NOMO-1 treated with dmso at 0.1 percent for 144 hours (cell line): ENCODE measurements at regions not wholly inside any gene's neighbourhood (a gene's known extent, or its start where the extent isn't known, plus 50 kb on each side); places are given as distances from the start of the nearest gene placed in this dataset.
"Not testable (repeated sequence)": the region's sequence is repeated elsewhere in the genome, so short reads cannot be mapped to it uniquely, and the experiment has no call there.

Source experiments
- DNase-seq: peaks from one replicate; lab custom pipeline; 2025; ENCODE audit not compliant: unreplicated experiment; lab: John Stamatoyannopoulos, UW

DNA sequence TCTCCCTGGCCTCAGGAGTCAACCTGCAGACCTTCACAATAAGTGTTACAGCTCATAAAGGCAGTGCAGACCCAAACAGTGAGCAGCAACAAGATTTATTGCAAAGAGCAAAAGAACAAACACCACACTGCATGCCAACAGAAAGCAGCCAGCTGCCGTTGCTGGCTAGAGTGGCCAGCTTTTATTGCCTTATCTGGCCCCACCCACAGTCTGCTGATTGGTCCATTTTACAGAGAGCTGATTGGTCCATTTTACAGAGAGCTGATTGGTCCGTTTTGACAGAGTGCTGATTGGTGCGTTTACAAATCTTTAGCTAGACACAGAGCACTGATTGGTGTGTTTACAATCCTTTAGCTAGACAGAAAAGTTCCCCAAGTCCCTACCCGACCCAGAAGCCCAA is 885.9 kb upstream of the SPRY2 start:
- not testable (repeated sequence) for DNase-seq

DNA sequence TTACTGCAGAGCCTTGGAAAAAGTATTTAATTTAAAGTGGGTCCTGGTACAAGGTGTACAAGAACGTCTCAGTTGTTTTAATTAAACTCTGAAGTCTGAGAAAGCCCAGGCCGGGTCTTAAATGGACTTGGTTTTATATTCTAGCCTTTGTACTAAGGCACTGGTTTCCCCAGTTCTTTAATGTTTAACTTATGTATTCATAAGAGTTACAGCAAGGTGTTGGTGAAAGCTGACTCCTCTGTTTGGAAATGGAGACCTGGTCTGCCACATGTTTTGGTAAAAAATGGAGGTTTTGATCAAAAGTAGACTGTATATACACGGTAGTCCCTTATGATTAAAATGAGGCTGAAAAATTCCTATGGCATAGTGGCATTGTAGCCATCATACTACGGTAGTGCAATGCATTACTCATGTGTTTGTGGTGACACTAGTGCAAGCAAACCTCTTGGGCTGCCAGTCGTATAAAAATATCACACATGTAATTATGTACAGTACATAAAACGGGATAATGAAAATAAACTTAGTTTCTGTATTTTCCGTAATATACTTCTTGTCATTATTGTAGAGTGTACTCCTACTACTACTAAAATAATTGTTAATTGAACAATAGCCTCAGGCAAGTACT is 883.4 kb upstream of the SPRY2 start:
- no peak for DNase-seq

DNA sequence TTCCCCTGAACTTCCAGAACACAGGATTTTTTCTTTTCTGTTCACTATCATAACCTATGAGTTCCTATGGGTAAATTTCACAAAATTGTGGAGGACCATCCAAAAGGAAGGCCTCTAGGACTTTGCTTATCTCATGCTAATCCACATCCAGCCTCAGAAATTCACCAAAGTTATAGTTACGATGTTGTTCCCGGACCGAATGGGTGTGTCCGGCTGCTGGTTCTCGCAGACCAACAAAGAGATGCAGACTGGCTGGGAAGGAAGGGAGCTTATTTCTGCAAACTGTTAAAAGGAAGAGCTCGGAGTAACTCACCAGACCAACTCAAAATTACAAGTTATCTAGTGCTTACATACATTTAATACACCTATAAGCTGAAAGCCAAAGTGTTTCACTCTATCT is 882.9 kb upstream of the SPRY2 start:
- DNase-seq: no peak

DNA sequence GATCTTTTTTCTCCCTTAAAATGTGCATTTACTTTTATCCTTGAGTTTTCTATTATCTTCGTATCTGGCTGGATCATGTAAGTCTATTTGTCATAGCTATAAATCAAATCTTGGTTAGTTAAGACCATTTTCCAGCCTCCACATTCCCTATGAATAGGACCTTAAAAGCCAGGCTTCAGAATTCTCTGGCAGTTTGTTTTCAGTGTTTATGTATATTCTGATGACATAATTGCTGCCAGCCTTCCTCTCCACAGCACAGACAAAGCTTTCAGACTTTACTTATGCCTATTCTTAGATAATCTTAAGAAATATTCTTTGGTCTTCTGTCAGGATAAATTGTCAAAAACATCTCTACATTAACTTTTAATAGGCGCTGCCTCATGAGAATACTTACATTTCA is 870.8 kb upstream of the SPRY2 start:
- DNase-seq: no peak

DNA sequence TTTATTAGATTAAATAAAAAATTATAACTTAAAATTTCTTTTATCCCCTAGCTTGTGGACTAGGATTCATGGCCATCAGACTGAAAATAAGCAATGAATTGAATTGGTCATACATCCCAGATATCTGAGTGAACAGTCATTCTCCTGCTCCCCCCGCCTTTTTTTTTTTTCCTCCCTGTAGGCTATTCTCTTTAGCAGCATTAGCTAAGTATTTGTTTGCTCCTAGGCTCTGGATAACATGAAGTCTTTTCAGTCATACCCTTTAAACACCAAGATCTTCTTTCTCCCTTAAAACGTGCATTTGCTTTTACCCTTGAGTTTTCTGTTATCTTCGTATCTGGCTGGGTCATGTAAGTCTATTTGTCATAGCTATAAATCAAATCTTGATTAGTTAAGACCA is 866.7 kb upstream of the SPRY2 start:
- no peak for DNase-seq

DNA sequence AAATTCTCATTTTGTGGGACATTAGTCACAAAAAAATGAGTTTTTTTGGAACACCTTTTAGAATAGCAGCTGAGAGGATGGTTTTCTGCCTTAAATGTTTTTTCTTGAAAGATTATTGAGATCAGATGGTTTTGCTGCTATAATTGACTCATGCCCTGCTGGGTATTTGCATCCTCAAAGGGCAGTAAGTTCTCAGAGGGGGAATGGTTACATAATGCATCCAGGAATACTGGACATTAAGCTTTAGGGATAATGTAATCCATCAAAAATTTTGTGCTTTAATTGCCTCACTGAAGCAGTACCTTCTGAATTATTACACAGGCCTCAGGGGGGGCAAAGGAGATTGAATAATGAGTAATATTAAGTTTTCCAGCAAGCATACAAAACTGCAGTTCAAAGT is 866.3 kb upstream of the SPRY2 start:
- no peak for DNase-seq

DNA sequence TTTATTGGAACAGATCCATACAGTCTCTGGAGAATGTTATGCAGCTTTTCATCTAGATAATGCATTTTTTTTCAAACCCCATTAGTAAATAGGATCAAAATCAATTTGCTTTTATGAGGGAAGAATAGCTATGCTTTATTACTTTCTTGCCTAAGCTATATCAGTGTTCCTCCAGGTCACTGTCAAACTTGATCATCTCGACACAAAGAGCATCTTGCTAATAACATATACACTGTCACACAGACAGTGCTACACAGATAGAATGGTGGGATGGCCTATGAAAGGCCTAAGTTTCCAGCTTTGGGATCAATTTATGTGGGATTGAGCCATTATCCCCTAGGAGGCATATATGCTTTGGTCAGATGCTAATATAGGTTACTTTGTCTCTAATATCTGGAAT is 862.9 kb upstream of the SPRY2 start:
- no peak for DNase-seq

DNA sequence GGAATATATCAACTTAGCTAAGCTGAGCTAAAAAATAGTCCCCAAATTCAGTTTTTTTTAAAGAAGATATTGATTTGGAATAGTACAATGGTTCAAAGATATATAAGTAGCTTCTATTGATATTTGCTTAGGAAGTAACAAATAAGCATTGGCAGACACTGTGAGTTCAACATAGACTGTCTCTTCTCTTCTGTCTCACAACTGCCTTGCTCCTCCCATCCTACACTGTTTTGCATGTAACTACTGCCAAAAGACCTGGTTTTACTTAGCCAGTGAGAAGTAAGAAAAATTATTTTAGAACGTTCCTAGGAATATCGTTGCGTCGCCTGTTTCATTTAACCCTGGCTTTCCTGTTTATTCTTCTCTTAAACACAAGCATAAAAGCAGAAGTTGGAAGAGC is 859.0 kb upstream of the SPRY2 start:
- DNase-seq: no peak

DNA sequence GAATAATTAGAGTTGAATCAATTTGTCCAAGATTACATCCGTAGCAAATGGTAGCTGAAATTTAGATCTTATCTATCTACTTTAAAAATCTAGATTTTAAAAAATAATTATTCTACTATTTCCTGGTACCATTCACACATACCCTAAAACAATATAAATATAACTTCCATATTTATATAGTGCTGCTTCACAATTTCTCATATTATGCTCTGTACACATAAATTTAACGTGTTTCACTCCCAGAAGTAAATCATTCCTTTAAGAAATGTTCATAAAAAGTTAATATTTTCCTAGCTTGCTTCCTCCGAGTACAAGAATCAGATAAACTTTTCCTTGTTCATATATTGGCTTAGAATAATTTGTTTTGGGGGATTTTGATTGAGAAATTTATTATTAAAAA is 857.0 kb upstream of the SPRY2 start:
- no peak for DNase-seq

DNA sequence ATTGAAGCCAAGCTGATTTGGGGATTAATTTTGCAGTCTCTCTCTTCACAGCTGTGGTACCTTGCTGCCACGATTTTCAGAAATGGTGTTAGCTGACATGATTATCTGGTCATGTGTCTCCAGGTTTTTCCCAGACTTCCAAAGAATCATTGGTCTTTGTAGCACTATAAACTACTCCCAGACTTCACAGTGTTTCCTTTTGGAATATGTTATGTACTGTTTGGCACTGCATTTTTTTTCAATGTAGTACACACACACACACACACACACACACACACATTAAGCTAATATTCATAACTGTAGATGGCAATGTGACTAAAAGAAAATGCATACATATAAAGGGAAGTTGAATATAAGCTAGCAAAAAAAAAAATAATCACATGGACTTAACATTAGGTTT is 856.6 kb upstream of the SPRY2 start:
- no peak for DNase-seq

DNA sequence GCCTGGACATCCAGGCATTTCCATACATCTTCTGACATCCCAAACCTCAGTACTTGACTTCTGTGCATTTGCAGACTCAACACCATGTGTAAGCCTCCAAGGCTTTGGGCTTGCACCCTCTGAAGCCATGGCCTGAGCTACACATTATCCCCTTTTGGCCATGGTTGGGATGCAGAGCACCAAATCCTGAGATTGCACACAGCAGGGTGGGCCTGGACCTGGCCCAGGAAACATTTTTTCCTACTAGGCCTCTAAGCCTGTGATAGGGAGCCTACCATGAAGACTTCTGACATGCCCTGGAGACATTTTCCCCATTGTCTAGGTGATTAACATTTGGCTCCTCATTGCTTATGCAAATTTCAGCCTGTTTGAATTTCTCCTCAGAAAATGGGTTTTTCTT is 853.4 kb upstream of the SPRY2 start:
- DNase-seq: no peak

DNA sequence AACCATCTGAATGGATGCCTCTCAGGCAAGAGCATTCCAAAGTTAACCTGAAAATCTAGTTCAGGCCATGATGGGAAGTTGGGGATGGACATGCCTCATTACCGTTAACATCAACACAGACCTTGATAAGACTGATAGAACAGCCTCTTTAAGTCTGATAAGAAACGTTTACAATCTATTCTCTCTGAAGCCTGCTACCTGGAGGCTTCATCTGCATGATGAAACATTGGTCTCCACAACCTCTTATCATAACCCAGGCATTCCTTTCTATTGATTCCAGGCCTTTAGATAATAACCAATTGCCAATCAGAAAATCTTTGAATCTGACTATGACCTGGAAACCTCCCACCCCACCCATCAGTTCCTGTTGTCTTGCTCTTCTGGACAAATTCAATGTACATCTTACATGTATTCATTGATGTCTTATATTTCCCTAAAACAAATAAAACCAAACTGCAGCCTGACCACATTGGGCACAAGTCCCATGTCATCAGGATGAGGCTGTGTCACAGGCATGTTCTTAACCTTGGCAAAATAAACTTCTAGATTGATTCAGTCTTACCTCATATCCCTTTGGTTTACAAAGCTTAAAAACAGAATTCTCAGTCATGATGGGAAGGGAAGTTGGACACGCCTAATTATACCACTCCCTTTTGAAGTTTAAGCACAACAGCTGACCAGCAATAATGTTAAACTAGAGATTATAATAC is 843.8 kb upstream of the SPRY2 start:
- no peak for DNase-seq

DNA sequence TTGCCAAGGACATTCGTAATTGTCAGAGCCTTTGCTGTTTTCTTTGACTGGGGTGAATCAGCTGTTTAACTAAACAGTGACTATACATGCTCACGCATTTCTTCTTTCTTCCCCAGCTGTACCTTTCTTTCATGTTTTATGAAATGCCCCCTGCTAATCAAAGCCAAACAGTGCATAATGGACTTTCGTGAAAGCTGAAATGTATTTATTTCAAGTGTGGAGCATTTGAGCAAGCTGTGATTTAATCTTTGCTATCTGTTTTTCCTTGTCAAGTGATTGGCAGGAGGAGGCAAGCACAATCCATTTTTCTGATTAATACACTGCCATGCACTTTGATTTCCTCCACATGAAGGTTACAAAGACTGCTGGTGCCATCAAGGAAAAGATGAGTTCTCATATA is 831.7 kb upstream of the SPRY2 start:
- DNase-seq: no peak

DNA sequence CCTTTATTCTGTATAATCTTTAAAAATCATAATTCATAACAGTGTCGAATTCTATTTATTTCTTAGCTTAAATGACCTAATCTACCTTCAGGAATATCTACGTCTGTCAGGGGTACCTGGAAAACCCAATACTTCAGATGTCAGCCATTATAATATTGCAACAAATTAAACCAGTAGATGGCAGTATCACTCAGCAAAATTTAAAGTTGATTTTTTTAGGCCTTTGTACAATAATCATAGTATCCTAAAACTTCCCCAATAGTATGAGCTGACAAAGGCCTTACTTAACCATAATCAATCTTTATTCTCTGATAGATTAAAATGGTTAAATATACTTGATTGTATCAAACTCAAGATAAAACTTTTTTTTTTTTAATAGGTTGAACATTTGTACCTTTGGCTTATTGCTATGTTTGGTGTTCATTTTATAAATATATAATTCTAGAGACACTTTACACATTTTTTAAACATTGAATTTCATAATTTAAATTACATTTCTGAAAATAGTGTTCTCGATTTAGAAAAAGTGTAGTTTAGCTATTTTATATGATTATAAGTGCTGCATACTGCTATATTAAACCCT is 830.2 kb upstream of the SPRY2 start:
- no peak for DNase-seq

DNA sequence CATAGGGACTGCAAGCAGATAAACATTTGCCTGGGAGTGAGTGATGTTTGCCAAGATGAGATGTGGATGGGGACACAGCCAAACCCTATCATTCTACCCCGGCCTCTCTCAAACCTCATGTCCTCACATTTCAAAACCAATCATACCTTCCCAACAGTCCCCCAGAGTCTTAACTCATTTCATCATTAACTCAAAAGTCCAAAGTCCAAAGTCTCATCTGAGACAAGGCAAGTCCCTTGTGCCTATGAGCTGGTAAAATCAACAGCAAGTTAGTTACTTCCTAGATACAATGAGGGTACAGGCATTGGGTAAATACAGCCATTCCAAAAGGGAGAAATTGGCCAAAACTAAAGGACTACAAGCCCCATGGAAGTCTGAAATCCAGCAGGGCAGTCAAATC is 822.9 kb upstream of the SPRY2 start:
- not testable (repeated sequence) for DNase-seq

DNA sequence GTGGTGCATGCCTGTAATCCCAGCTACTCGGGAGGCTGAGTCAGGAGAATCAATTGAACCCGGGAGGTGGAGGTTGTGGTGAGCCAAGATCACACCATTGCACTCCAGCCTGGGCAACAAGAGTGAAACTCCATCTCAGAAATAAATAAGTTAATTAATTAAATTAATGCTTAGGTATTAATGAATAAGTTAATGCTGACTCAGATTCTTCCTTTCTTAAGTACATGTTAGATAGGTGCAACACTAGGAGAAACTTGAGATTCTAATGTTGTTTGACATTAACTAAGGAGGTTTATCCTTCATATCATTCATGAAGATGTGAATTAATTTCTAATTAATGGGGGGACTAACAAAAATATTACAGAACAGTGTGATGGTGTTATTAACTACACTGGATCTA is 812.6 kb upstream of the SPRY2 start:
- no peak for DNase-seq

DNA sequence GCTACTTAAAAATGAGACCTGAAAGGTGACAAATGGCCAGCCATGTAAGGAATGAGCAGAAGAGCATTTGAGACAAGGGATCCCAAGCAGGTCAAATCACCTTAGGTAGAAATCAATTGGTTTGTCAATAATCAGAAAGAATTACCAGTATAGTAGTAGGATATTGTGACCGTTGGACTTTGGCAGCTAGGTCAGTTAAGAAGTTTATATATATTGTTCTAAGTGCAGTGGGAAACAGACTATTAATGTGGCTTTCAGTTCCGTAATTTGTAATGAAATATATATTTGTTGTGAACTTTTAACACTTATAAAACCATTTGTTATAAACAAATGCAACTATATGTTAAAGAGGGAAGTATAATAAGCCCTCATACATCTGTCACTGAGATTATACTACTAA is 807.9 kb upstream of the SPRY2 start:
- no peak for DNase-seq

DNA sequence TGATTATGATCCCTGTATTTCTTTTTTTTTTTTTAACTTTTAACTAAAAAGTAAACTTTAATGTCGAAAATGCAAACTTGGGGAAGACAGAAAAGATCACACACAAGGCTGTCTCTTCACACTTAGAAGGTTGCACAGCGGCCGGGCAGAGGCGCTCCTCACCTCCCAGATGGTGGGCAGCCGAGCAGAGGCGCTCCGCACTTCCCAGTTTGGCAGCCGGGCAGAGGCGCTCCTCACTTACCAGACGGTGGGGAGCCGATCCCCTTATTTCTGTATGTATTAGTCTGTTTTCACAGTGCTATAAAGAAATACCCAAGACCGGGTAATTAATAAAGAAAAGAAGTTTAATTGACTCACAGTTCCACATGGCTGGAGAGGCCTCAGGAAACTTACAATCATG is 805.6 kb upstream of the SPRY2 start:
- not testable (repeated sequence) for DNase-seq

DNA sequence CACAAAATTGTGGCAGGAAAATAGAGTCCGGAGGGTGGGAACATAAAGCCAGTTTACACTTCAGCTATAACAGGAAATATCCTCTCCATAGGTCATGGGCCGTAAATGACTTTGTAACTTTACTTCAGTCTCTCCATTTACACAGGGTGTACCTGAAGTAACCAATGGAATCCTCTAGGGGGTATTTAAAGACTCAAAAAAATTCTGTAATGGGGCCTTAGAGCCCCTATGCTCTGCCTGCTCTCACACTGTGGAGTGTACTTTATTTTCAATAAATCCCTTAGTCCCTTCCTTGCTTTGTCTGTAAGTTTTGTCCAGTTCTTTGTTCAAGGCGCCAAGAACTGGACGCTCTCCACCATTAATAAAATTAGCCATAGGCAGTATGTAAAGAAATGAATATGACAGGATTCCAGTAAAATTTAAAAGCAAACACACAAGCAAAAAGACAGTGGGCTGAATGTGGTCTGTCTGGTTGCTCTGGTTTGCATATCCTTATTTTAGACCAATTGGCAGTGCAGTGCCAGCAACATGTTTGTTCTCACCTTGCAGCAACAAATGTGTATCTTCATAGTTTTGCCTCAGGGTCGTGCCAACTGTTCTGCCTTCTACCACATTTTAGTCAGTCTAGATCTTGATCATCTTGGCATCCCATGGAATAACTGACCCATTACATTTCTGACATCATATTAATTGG is 801.5 kb upstream of the SPRY2 start:
- DNase-seq: no peak

DNA sequence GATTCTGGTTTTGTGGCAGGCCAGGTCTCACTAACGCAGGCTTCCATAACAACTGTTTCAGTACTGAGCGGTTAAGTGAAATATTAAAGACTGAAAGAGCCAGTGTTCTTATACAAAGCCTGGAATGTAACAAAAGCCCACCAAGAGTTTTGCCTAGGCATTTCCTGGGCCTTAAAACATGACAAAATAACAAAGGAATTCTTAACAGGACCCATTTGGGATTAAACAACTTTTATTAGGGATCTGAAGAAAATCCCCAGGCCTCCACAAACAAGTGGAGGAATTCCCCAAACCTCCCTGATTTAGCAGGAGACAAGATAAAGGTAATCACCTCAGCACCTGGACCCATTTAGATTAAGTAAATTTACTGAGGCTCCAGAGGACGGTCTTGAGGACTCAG is 799.7 kb upstream of the SPRY2 start:
- no peak for DNase-seq

DNA sequence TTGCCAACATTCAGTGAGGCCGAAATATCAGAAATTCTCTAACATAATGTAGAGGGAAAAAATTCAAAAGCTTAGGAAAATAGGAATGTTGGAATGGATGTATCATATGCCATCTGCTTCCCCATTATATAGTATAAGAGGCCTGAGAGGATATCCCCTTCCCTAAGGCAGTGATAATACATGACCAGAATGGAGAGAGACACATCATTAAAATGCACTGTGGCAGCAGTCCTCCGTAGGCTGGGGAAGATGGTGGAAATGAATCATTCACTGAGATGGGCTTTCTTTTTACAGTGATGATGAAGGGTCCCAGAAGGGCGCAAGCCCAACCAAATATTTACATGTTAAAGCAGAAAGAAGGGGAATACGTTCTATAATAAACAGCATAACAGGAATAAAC is 799.1 kb upstream of the SPRY2 start:
- no peak for DNase-seq

DNA sequence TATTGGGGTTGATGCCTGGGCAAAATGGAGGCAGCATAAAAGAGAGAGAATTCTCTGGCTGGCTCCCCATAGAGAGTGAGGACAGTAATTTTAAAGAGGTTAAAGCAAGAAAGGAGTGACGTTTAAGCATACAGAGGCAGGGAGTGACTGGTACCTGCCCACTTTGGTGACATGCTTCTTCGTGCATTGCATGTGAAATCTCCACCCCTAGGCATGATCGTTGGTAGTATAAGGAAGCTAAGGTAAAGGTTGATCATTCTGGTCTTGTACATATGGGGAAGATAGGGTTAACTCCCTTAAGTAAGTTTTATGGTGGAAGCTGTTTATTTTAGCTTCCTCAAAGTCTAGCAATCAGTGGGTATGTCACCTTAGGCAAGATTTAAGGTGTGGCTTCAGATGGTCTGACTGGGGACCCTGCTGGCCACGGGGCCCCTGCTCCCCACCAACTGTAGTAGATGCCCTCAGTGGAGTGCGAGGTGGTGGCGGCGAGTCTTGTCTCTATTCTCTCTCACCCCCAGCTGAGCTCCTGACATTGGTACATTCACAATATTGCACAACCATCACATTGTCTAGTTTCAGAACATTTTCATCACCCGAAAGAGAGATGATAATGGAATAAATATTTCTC is 797.5 kb upstream of the SPRY2 start:
- no peak for DNase-seq
